ENCODE measurements at regions not wholly inside any gene's neighbourhood (a gene's known extent, or its start where the extent isn't known, plus 50 kb on each side); places are given as distances from the start of the nearest gene placed in this dataset.
A peak's percentile ranks its signal among the peaks of the same experiment; 100 is the strongest.

- no peak for TF ChIP-seq CTCF (IDR thresholded peaks at IDR 0.05; ENCODE audit: insufficient read depth, low read depth, low read length)
- no peak for DNase-seq (ENCODE audit: low read depth)
These were observed 455.4 kb downstream of the EBF1 start for GRCh38 chr5:158644301-158644700.

GRCh38 chr5:158643840-158644239 is 455.9 kb downstream of the EBF1 start:
- TF ChIP-seq CTCF (IDR thresholded peaks at IDR 0.05; ENCODE audit: insufficient read depth, low read depth, low read length): no peak
- H3K4me3 ChIP-seq (ENCODE audit: low read depth, low read length): no peak overlapping the region
- no peak for DNase-seq (ENCODE audit: low read depth)

More at GRCh38 chr5:158644301-158644700, 455.4 kb downstream of the EBF1 start:
- no peak overlapping the region for H3K4me3 ChIP-seq (ENCODE audit: low read depth, low read length)

GRCh38 chr5:158642879-158643278 is 456.8 kb downstream of the EBF1 start:
- peak; percentile 6 for DNase-seq (ENCODE audit: low read depth)
- no peak overlapping the region for H3K4me3 ChIP-seq (ENCODE audit: low read depth, low read length)
- TF ChIP-seq CTCF (IDR thresholded peaks at IDR 0.05; ENCODE audit: insufficient read depth, low read depth, low read length): no peak

- H3K4me3 ChIP-seq (ENCODE audit: low read depth, low read length): no peak overlapping the region
- no peak for DNase-seq (ENCODE audit: low read depth)
- TF ChIP-seq CTCF (IDR thresholded peaks at IDR 0.05; ENCODE audit: insufficient read depth, low read depth, low read length): no peak
These were observed 458.7 kb downstream of the EBF1 start for GRCh38 chr5:158641016-158641415.

- TF ChIP-seq CTCF (IDR thresholded peaks at IDR 0.05; ENCODE audit: insufficient read depth, low read depth, low read length): no peak
- no peak overlapping the region for H3K4me3 ChIP-seq (ENCODE audit: low read depth, low read length)
- DNase-seq (ENCODE audit: low read depth): peak; percentile 44
These were observed 459.1 kb downstream of the EBF1 start for GRCh38 chr5:158640593-158640980.

GRCh38 chr5:158639881-158640592 is 459.7 kb downstream of the EBF1 start:
- TF ChIP-seq CTCF (IDR thresholded peaks at IDR 0.05; ENCODE audit: insufficient read depth, low read depth, low read length): no peak
- no peak for DNase-seq (ENCODE audit: low read depth)

GRCh38 chr5:158638396-158638795 is 461.3 kb downstream of the EBF1 start:
- TF ChIP-seq CTCF (IDR thresholded peaks at IDR 0.05; ENCODE audit: insufficient read depth, low read depth, low read length): no peak
- no peak overlapping the region for H3K4me3 ChIP-seq (ENCODE audit: low read depth, low read length)
- no peak for DNase-seq (ENCODE audit: low read depth)

More at GRCh38 chr5:158639881-158640592, 459.7 kb downstream of the EBF1 start:
- no peak overlapping the region for H3K4me3 ChIP-seq (ENCODE audit: low read depth, low read length)
